Osteoblast (primary cell): ENCODE measurements at regions not wholly inside any gene's neighbourhood (a gene's known extent, or its start where the extent isn't known, plus 50 kb on each side); places are given as distances from the start of the nearest gene placed in this dataset.

Source experiments
- DNase-seq: peaks from one replicate; pipeline ENCODE4 v3.0.0; 2011; ENCODE audit warnings: low spot score, mixed read lengths; ENCODE audit not compliant: insufficient read length; ENCODE audit errors: missing footprints
- H2AFZ ChIP-seq: 2 replicates; pipeline ENCODE4 v1.6.0; 2011; ENCODE audit warnings: mild to moderate bottlenecking, low read length
- H3K27ac ChIP-seq: 2 replicates; pipeline ENCODE4 v1.5.1; 2011; ENCODE audit warnings: mild to moderate bottlenecking, low read depth, low read length, moderate library complexity
- H3K27me3 ChIP-seq: 2 replicates; pipeline ENCODE4 v1.6.0; 2012; ENCODE audit warnings: mild to moderate bottlenecking, control low read depth, inconsistent platforms, low read length, moderate library complexity; ENCODE audit not compliant: insufficient read depth
- H3K36me3 ChIP-seq: 2 replicates; pipeline ENCODE4 v1.5.1; 2011; ENCODE audit warnings: mild to moderate bottlenecking, low read length, control low read depth, moderate library complexity; ENCODE audit not compliant: insufficient read depth
- H3K4me1 ChIP-seq: 2 replicates; pipeline ENCODE4 v1.5.1; 2011; ENCODE audit warnings: mild to moderate bottlenecking, low read length, control low read depth, moderate library complexity; ENCODE audit not compliant: insufficient read depth
- H3K4me2 ChIP-seq: 2 replicates; pipeline ENCODE4 v1.6.0; 2011; ENCODE audit warnings: mild to moderate bottlenecking, low read length; ENCODE audit not compliant: insufficient read depth
- H3K4me3 ChIP-seq: fragments of 200-600 bp; sonication (generic); 3 replicates; pipeline ENCODE4 v1.5.1; 2012; ENCODE audit warnings: mild to moderate bottlenecking, low read length, inconsistent platforms; ENCODE audit not compliant: insufficient read depth
- H3K79me2 ChIP-seq: 2 replicates; pipeline ENCODE4 v1.6.0; 2012; ENCODE audit warnings: mild to moderate bottlenecking, low read length, control low read depth, inconsistent platforms; ENCODE audit not compliant: insufficient read depth
- H3K9me3 ChIP-seq: 2 replicates; pipeline ENCODE4 v1.5.1; 2011; ENCODE audit warnings: low read depth, low read length, control low read depth
- H4K20me1 ChIP-seq: 2 replicates; pipeline ENCODE4 v1.6.0; 2012; ENCODE audit warnings: mild to moderate bottlenecking, low read length, control low read depth; ENCODE audit not compliant: insufficient read depth
- TF ChIP-seq, protein P1 (sequence below): IDR thresholded peaks from 2 replicates; pipeline ENCODE4 v1.5.1; 2011; ENCODE audit warnings: mild to moderate bottlenecking, low read depth, low read length, moderate library complexity; ENCODE audit errors: extremely low read depth

- H4K20me1 ChIP-seq, result no peaks in the 10 kb centered on the region
- peaks cover 37% of the 10 kb centered on the region for H3K4me1 ChIP-seq
- no peak overlapping the region for H3K4me3 ChIP-seq
- H3K36me3 ChIP-seq, result no peaks in the 10 kb centered on the region
- peak overlapping the region; percentile 34 for H3K27ac ChIP-seq
- DNase-seq, result peak; percentile 53
- H3K9me3 ChIP-seq, result no peaks in the 10 kb centered on the region
- H2AFZ ChIP-seq, result no peak overlapping the region
- H3K79me2 ChIP-seq, result no peaks in the 10 kb centered on the region
- H3K27me3 ChIP-seq, result no peaks in the 10 kb centered on the region
- H3K4me2 ChIP-seq, result no peak overlapping the region
- TF ChIP-seq, protein P1, sequence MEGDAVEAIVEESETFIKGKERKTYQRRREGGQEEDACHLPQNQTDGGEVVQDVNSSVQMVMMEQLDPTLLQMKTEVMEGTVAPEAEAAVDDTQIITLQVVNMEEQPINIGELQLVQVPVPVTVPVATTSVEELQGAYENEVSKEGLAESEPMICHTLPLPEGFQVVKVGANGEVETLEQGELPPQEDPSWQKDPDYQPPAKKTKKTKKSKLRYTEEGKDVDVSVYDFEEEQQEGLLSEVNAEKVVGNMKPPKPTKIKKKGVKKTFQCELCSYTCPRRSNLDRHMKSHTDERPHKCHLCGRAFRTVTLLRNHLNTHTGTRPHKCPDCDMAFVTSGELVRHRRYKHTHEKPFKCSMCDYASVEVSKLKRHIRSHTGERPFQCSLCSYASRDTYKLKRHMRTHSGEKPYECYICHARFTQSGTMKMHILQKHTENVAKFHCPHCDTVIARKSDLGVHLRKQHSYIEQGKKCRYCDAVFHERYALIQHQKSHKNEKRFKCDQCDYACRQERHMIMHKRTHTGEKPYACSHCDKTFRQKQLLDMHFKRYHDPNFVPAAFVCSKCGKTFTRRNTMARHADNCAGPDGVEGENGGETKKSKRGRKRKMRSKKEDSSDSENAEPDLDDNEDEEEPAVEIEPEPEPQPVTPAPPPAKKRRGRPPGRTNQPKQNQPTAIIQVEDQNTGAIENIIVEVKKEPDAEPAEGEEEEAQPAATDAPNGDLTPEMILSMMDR, result no peak
These were observed 108.3 kb downstream of the PCSK1 start for GRCh38 chr5:96324708-96325107.

GRCh38 chr5:96322865-96323264 is 110.2 kb downstream of the PCSK1 start:
- H3K4me3 ChIP-seq, result no peak overlapping the region
- H3K79me2 ChIP-seq, result no peaks in the 10 kb centered on the region
- H3K27me3 ChIP-seq, result no peaks in the 10 kb centered on the region
- no peaks in the 10 kb centered on the region for H3K9me3 ChIP-seq
- H2AFZ ChIP-seq, result no peak overlapping the region
- H3K4me2 ChIP-seq, result no peak overlapping the region
- H4K20me1 ChIP-seq, result no peaks in the 10 kb centered on the region
- H3K36me3 ChIP-seq, result no peaks in the 10 kb centered on the region
- peaks cover 38% of the 10 kb centered on the region for H3K4me1 ChIP-seq
- DNase-seq, result no peak
- TF ChIP-seq, protein P1, result no peak
- no peak overlapping the region for H3K27ac ChIP-seq

GRCh38 chr5:96322217-96322616 is 110.8 kb downstream of the PCSK1 start:
- Histone ChIP-seq H3K9me3 (no peaks in the 10 kb centered on the region), H3K27me3 (no peaks in the 10 kb centered on the region), H3K36me3 (no peaks in the 10 kb centered on the region), H3K4me3 (no peak overlapping the region), H2AFZ (no peak overlapping the region), H3K4me1 (peaks cover 44% of the 10 kb centered on the region), H3K4me2 (no peak overlapping the region), H4K20me1 (no peaks in the 10 kb centered on the region), H3K79me2 (no peaks in the 10 kb centered on the region), H3K27ac (peak overlapping the region; percentile 72)
- TF ChIP-seq, protein P1, result no peak
- DNase-seq, result no peak

DNA sequence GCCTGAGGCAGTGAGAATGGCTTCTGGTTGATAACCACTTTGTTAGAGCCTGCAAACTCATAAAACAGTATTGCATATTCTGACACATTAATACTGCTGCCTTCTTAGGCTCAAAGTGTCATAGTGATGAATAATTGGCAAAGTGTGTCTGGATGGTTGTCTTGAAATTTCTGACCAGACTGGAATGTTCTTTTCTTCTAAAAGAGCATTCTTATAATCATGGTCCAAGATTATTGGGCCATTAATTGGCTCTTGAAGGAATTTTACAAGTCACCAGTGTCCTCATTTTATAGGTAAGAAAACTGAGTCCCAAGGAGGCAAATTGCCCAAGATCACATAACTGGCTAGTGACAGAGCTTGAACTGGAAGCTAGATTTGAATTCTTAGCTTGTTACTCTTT is 111.7 kb downstream of the PCSK1 start:
- H3K79me2 ChIP-seq, result no peaks in the 10 kb centered on the region
- no peaks in the 10 kb centered on the region for H3K9me3 ChIP-seq
- TF ChIP-seq, protein P1, result no peak
- no peak overlapping the region for H3K4me2 ChIP-seq
- H2AFZ ChIP-seq, result no peak overlapping the region
- no peak for DNase-seq
- peak overlapping the region; percentile 72 for H3K27ac ChIP-seq
- H3K4me1 ChIP-seq, result peaks cover 44% of the 10 kb centered on the region
- H3K27me3 ChIP-seq, result no peaks in the 10 kb centered on the region
- no peaks in the 10 kb centered on the region for H4K20me1 ChIP-seq
- H3K4me3 ChIP-seq, result no peak overlapping the region
- no peaks in the 10 kb centered on the region for H3K36me3 ChIP-seq
